ENCODE measurements at regions not wholly inside any gene's neighbourhood (a gene's known extent, or its start where the extent isn't known, plus 50 kb on each side); places are given as distances from the start of the nearest gene placed in this dataset.

DNA sequence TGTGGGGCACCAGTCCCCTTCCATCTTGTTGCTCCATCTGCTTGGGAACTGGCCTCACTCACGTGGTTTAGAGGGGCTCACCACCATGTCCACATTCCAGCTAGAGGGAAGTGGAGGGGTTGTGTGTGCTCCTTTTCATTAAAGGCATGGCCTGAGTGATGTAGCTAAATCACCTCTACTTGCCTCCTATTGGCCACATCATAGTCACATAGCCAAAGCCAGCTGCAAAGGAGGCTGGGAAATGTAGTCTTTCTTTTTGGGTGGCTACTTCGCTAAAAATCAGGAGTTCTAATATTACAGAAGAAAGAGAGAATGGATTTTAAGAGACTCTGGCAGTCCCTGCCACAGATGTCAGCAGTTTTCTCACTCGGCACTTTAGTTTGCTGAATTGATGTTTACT lies 63.0 kb upstream of the ALX4 start:
- TF ChIP-seq, protein P1, sequence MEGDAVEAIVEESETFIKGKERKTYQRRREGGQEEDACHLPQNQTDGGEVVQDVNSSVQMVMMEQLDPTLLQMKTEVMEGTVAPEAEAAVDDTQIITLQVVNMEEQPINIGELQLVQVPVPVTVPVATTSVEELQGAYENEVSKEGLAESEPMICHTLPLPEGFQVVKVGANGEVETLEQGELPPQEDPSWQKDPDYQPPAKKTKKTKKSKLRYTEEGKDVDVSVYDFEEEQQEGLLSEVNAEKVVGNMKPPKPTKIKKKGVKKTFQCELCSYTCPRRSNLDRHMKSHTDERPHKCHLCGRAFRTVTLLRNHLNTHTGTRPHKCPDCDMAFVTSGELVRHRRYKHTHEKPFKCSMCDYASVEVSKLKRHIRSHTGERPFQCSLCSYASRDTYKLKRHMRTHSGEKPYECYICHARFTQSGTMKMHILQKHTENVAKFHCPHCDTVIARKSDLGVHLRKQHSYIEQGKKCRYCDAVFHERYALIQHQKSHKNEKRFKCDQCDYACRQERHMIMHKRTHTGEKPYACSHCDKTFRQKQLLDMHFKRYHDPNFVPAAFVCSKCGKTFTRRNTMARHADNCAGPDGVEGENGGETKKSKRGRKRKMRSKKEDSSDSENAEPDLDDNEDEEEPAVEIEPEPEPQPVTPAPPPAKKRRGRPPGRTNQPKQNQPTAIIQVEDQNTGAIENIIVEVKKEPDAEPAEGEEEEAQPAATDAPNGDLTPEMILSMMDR (IDR thresholded peaks at IDR 0.05) = no peak
- no peak for TF ChIP-seq POLR2AphosphoS5 (IDR thresholded peaks at IDR 0.05)
- no peak for TF ChIP-seq POLR2A (IDR thresholded peaks at IDR 0.05)
